Stimulated activated CD8-positive, alpha-beta memory T cell treated with anti-CD3 and anti-CD28 coated beads, Interleukin-15, amount 100 ng/mL, for 48 hours (primary cell): ENCODE measurements at regions not wholly inside any gene's neighbourhood (a gene's known extent, or its start where the extent isn't known, plus 50 kb on each side); places are given as distances from the start of the nearest gene placed in this dataset.
"Not testable (repeated sequence)": the region's sequence is repeated elsewhere in the genome, so short reads cannot be mapped to it uniquely, and the experiment has no call there.

Experiments
- DNase-seq, 2 donors: peaks; one replicate each; pipeline ENCODE4 v3.0.0-alpha.2; 2020; ENCODE audit warnings: low read depth in 2 of 2

GRCh38 chr15:69675731-69676130 is 223.1 kb downstream of the RPLP1 start:
- no peak for DNase-seq

GRCh38 chr15:69677403-69677802 is 224.8 kb downstream of the RPLP1 start:
- no peak for DNase-seq

GRCh38 chr15:69679623-69680228 is 227.1 kb downstream of the RPLP1 start:
- peak; percentile 60 to 66 for DNase-seq

- not testable (repeated sequence) for DNase-seq
These were observed 232.2 kb downstream of the RPLP1 start for GRCh38 chr15:69684823-69685222.

- no peak for DNase-seq
These were observed 233.2 kb downstream of the RPLP1 start for GRCh38 chr15:69685512-69686452.

GRCh38 chr15:69686626-69687025 is 234.0 kb downstream of the RPLP1 start:
- DNase-seq = no peak

- no peak for DNase-seq
These were observed 236.5 kb downstream of the RPLP1 start for GRCh38 chr15:69689133-69689532.

GRCh38 chr15:69691307-69692015 is 238.8 kb downstream of the RPLP1 start:
- DNase-seq = no peak

GRCh38 chr15:69692342-69692741 is 239.7 kb downstream of the RPLP1 start:
- no peak for DNase-seq

GRCh38 chr15:69693059-69693458 is 240.4 kb downstream of the RPLP1 start:
- DNase-seq = no peak

GRCh38 chr15:69696946-69697345 is 244.3 kb downstream of the RPLP1 start:
- no peak for DNase-seq

GRCh38 chr15:69697916-69698315 is 245.3 kb downstream of the RPLP1 start:
- no peak for DNase-seq

GRCh38 chr15:69699096-69699495 is 246.5 kb downstream of the RPLP1 start:
- DNase-seq = no peak

GRCh38 chr15:69700380-69700779 is 247.8 kb downstream of the RPLP1 start:
- no peak for DNase-seq

GRCh38 chr15:69701198-69701597 is 248.6 kb downstream of the RPLP1 start:
- DNase-seq = no peak

GRCh38 chr15:69703532-69704187 is 251.0 kb downstream of the RPLP1 start:
- DNase-seq = no peak

GRCh38 chr15:69704229-69704628 is 251.6 kb downstream of the RPLP1 start:
- no peak for DNase-seq

- no peak for DNase-seq
These were observed 252.1 kb downstream of the RPLP1 start for GRCh38 chr15:69704700-69705099.

GRCh38 chr15:69706353-69707097 is 253.9 kb downstream of the RPLP1 start:
- no peak for DNase-seq

GRCh38 chr15:69707241-69707640 is 254.6 kb downstream of the RPLP1 start:
- not testable (repeated sequence) for DNase-seq

- not testable (repeated sequence) for DNase-seq
These were observed 256.0 kb downstream of the RPLP1 start for GRCh38 chr15:69708436-69709122.
